ENCODE measurements at regions not wholly inside any gene's neighbourhood (a gene's known extent, or its start where the extent isn't known, plus 50 kb on each side); places are given as distances from the start of the nearest gene placed in this dataset.

GRCh38 chr14:106619606-106620005, 1093.2 kb downstream of the TMEM121 start:
- H3K4me3 ChIP-seq (ENCODE audit: extremely low read depth in 1 of 4, insufficient read depth in 2 of 4, low read depth in 3 of 4, low read length in 4 of 4) = no peak overlapping the region
- no peak overlapping the region for H4K8ac ChIP-seq (ENCODE audit: extremely low read depth, insufficient read depth, low read length)
- no peaks in the 10 kb centered on the region for H3K79me2 ChIP-seq (ENCODE audit: control insufficient read depth in 1 of 2, insufficient read depth in 2 of 2, low read length in 2 of 2)
- no peak overlapping the region for H3K23ac ChIP-seq (ENCODE audit: insufficient read length)
- H4K5ac ChIP-seq (ENCODE audit: insufficient read length, low read depth, low read length) = no peak overlapping the region
- no peaks in the 10 kb centered on the region for H4K20me1 ChIP-seq (replicated peaks in 1 of 2; ENCODE audit: control insufficient read depth in 1 of 2, insufficient read depth in 2 of 2, low read length in 2 of 2)
- no peak overlapping the region for H3K9ac ChIP-seq (replicated peaks in 1 of 4; ENCODE audit: extremely low read depth in 1 of 4, low read depth in 3 of 4, low read length in 3 of 4)
- no peak overlapping the region for H2AK5ac ChIP-seq (ENCODE audit: low read depth, low read length)
- ChIA-PET POLR2A (ENCODE audit: partially characterized antibody) (no interaction called here), CTCF (ENCODE audit: partially characterized antibody) (interaction anchor here (1.0 kb wide), 1 partner anchor 75 kb away, joined by 3 read pairs; no protein-coding TSS in a partner anchor)
- no peak overlapping the region for H2AFZ ChIP-seq (ENCODE audit: low read length)
- H2BK120ac ChIP-seq (replicated peaks; ENCODE audit: low read depth, low read length) = no peak overlapping the region
- no peak overlapping the region for H4K91ac ChIP-seq (replicated peaks; ENCODE audit: insufficient read length, low read length)
- H3K27ac ChIP-seq (ENCODE audit: low read depth, low read length) = no peak overlapping the region
- FAIRE-seq = no peak
- no peak overlapping the region for H2BK20ac ChIP-seq (ENCODE audit: low read length)
- H3K36me3 ChIP-seq (ENCODE audit: control insufficient read depth in 2 of 4, insufficient read depth in 4 of 4, low read length in 3 of 4) = no peaks in the 10 kb centered on the region; a peak in 1 of 8 replicates
- no peak overlapping the region for H3K14ac ChIP-seq (ENCODE audit: insufficient read length)
- no peak overlapping the region for H2BK15ac ChIP-seq (ENCODE audit: low read length)
- no peak overlapping the region for H3K56ac ChIP-seq (replicated peaks; ENCODE audit: insufficient read length, low read depth, low read length)
- H3K4me2 ChIP-seq (ENCODE audit: insufficient read depth in 1 of 2, low read depth in 2 of 2, low read length in 2 of 2) = no peak overlapping the region
- H3K18ac ChIP-seq (ENCODE audit: extremely low read depth, low read length) = no peak overlapping the region
- H3K4ac ChIP-seq (replicated peaks; ENCODE audit: insufficient read length, low read depth, low read length) = no peak overlapping the region
- H3K27me3 ChIP-seq (replicated peaks in 1 of 4; ENCODE audit: control insufficient read depth in 3 of 4, extremely low read depth in 1 of 4, insufficient read depth in 3 of 4, low read length in 3 of 4) = no peaks in the 10 kb centered on the region
- H3K9me3 ChIP-seq (ENCODE audit: insufficient read depth in 2 of 2, low read depth in 1 of 2, low read length in 1 of 2) = peaks cover 69 to 84% of the 10 kb centered on the region in 2 experiments
- DNase-seq (ENCODE audit: low read depth in 1 of 2, low spot score in 2 of 2) = no peak
- no peaks in the 10 kb centered on the region for H3K4me1 ChIP-seq (replicated peaks in 1 of 4; ENCODE audit: control insufficient read depth in 3 of 4, insufficient read depth in 4 of 4, low read length in 3 of 4)
- H2BK5ac ChIP-seq (ENCODE audit: low read depth, low read length) = no peak overlapping the region
- no peaks in the 10 kb centered on the region for H3K79me1 ChIP-seq (ENCODE audit: low read depth, low read length)
- 11% methylated on average over 1 of the region's 1 CpG; no CpG with 5 or more reads in 1 of the 2 experiments for WGBS, 2 experiments (ENCODE audit: extremely low coverage in 1 of 2, insufficient coverage in 1 of 2, insufficient read length in 1 of 2, insufficient replicate concordance in 2 of 2, low coverage in 1 of 2, low lambda C conversion rate in 2 of 2, missing lambda C conversion rate in 1 of 2)
- H2BK12ac ChIP-seq (ENCODE audit: low read depth, low read length) = no peak overlapping the region
- no peaks in the 10 kb centered on the region for H3K23me2 ChIP-seq (ENCODE audit: low read depth, low read length)
- TF ChIP-seq POLR2A (IDR thresholded peaks at IDR 0.05; ENCODE audit: control extremely low read depth in 1 of 2, low read depth in 2 of 2, low read length in 2 of 2) (no peak), CREB1 (IDR thresholded peaks at IDR 0.05) (no peak), EZH2 (IDR thresholded peaks at IDR 0.05; ENCODE audit: low read depth, low read length, severe bottlenecking) (no peak), POU5F1 (IDR thresholded peaks at IDR 0.05; ENCODE audit: low read depth, low read length) (no peak), CTBP2 (IDR thresholded peaks at IDR 0.05; ENCODE audit: borderline replicate concordance, insufficient read depth, insufficient read length, low read length) (no peak), ATF2 (IDR thresholded peaks at IDR 0.05; ENCODE audit: low read length) (no peak), CHD1 (IDR thresholded peaks at IDR 0.05; ENCODE audit: low read depth, low read length) (no peak), RFX5 (IDR thresholded peaks at IDR 0.05; ENCODE audit: borderline replicate concordance, low read depth, low read length) (no peak), RXRA (IDR thresholded peaks at IDR 0.05; ENCODE audit: insufficient read depth, low read depth, low read length) (no peak), RBBP5 (IDR thresholded peaks at IDR 0.05; ENCODE audit: borderline replicate concordance, low read depth, low read length) (no peak), CEBPB (IDR thresholded peaks at IDR 0.05; ENCODE audit: low read depth, low read length) (no peak)

Measured in H1 (cell line).